ENCODE measurements at regions not wholly inside any gene's neighbourhood (a gene's known extent, or its start where the extent isn't known, plus 50 kb on each side); places are given as distances from the start of the nearest gene placed in this dataset.

DNA sequence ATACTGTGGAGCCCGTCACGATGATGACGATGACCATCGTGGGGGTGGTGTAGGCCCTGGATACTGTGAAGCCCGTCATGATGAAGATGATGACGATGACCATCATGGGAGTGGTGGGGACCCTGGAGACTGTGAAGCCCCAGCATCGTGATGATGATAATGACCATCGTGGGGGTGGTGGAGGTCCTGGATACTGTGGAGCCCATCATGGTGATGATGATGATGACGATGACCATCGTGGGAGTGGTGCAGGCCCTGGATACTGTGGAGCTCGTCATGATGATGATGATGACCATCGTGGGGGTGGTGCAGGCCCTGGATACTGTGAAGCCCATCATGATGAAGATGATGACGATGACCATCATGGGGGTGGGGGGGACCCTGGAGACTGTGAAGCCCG is 81.0 kb upstream of the SALL3 start:
- TF ChIP-seq YY1 (IDR thresholded peaks at IDR 0.05; ENCODE audit: insufficient read depth, insufficient read length) (no peak), ZNF274 (IDR thresholded peaks at IDR 0.05; ENCODE audit: low read depth, low read length) (no peak), SUZ12 (IDR thresholded peaks at IDR 0.05; ENCODE audit: extremely low read depth, insufficient read depth, insufficient read length) (no peak)
